Kidney (tissue), 13 donors: ENCODE measurements at regions not wholly inside any gene's neighbourhood (a gene's known extent, or its start where the extent isn't known, plus 50 kb on each side); places are given as distances from the start of the nearest gene placed in this dataset.

Source experiments
- DNase-seq, 5 donors: peaks; one replicate each; pipeline ENCODE4 v3.0.0-alpha.2; 2013 to 2020
- FAIRE-seq: peaks from 2 replicates; lab custom pipeline; 2012; peaks lifted over from hg19 to GRCh38; lab: Jason Lieb, UNC
- H3K27ac ChIP-seq, 2 donors: one replicate each; pipeline ENCODE4 v1.7.0; 2013; ENCODE audit warnings: low read depth in 2 of 2, low read length in 2 of 2, inconsistent platforms in 1 of 2
- H3K27me3 ChIP-seq: one replicate; pipeline ENCODE4 v1.7.1; 2013; ENCODE audit warnings: low read length, inconsistent platforms; ENCODE audit not compliant: control insufficient read depth, insufficient read depth
- H3K36me3 ChIP-seq, 3 donors: one replicate each; pipeline versions ENCODE4 v1.7.0 to v1.7.1; 2013; ENCODE audit warnings: low read length in 3 of 3, control low read depth in 1 of 3, inconsistent platforms in 1 of 3; ENCODE audit not compliant: insufficient read depth in 3 of 3, control insufficient read depth in 2 of 3
- H3K4me1 ChIP-seq, 3 donors: one replicate each; pipeline versions ENCODE4 v1.7.0 to v1.7.1; 2013; ENCODE audit warnings: low read length in 3 of 3, inconsistent platforms in 1 of 3, low read depth in 1 of 3; ENCODE audit not compliant: control insufficient read depth in 2 of 3, insufficient read depth in 2 of 3
- H3K4me3 ChIP-seq, 3 donors: one replicate each; pipeline versions ENCODE4 v1.7.0 to v1.8.1; 2013; ENCODE audit warnings: low read length in 3 of 3, control low read depth in 1 of 3, inconsistent platforms in 1 of 3
- H3K9ac ChIP-seq, 3 donors: one replicate each; pipeline versions ENCODE4 v1.7.0 to v1.7.1; 2013; ENCODE audit warnings: low read length in 3 of 3, control low read depth in 1 of 3, inconsistent platforms in 1 of 3
- H3K9me3 ChIP-seq, 3 donors: one replicate each; pipeline versions ENCODE4 v1.7.0 to v1.7.1; 2013; ENCODE audit warnings: low read length in 3 of 3, control low read depth in 1 of 3, inconsistent platforms in 1 of 3; ENCODE audit not compliant: control insufficient read depth in 2 of 3, insufficient read depth in 1 of 3
- CTCF ChIP-seq: IDR thresholded peaks from 3 replicates; pipeline ENCODE4 v1.5.1; 2012; ENCODE audit warnings: mild to moderate bottlenecking, moderate library complexity, borderline replicate concordance; ENCODE audit not compliant: insufficient read depth; ENCODE audit errors: extremely low read depth
- intact Hi-C: fragments of 100-400 bp; cut with DNase I; formaldehyde crosslinking; loops from one replicate; pipeline ENCODE4 v1.11.1; 2022
- donor health status: control.
- donor health status: control.
- donor health status: control.
- donor health status: control.
- donor health status: control.
- donor health status: DM: yes; HTN: yes; CAD: no.
- donor health status: Normal renal cell carcinoma (clear cell type).

DNA sequence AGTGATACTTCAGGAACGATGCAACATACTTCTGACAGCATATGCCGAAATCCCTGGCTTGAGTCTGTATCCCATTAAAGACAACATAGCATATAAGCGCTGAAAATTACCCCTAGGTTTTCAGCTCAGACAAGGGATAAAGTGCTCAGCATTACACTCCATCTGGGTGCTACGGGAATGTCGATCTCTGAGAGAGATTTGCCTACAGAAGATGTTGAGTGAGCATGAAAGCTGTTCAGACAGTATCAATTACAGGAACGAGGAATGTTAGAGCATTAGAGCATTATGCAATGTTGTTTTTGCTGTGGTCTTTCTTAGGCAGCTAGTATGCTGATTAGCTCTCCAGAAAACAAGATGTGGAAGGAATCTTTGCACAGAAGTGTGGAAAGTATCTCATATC is 484.5 kb downstream of the LIG4 start:
- Histone ChIP-seq H3K27ac (no peak overlapping the region), H3K27me3 (no peaks in the 10 kb centered on the region), H3K36me3 (no peaks in the 10 kb centered on the region), H3K9ac (no peak overlapping the region), H3K9me3 (no peaks in the 10 kb centered on the region), H3K4me1 (no peaks in the 10 kb centered on the region), H3K4me3 (no peak overlapping the region)
- TF ChIP-seq CTCF = no peak
- FAIRE-seq = no peak
- DNase-seq = no peak
- intact Hi-C loops = no loop called here

DNA sequence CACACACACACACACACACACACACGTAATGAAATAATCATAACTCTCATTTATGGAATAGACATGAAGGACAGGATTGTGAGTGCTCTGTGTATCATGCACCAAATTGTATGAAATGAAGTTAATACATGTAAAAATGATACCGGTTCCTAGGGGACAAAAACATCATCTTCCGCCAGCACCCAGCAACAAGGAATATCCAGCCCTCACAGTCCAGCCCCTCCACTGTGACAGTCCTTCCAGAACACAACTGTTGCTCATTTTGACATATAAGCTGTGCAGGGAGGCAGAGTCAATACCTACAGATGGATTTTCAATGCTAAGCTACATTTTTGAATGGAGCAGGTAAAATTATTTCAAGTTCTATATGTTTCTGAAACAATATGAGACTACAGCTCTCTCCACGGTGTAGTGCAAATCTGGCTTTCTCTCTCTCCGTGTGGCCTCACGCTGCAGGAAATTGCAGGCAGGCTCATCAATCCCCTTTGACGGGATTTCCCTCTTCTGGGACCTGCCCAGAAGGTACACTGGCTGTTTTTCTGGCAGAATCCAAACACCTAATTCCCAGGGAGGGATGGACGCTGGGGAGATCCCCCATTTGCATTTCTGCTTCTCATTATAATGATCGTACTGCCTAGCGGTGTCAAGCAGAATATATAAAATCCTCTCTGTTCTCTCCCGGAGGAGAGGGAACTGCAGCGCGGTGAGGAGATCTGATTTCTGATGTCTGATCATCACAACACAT is 494.0 kb downstream of the LIG4 start:
- no peaks in the 10 kb centered on the region for H3K9me3 ChIP-seq
- H3K27ac ChIP-seq = no peak overlapping the region
- H3K9ac ChIP-seq = no peak overlapping the region
- no peak for FAIRE-seq
- TF ChIP-seq CTCF = no peak
- no peaks in the 10 kb centered on the region for H3K27me3 ChIP-seq
- no peaks in the 10 kb centered on the region for H3K4me1 ChIP-seq
- no peaks in the 10 kb centered on the region for H3K36me3 ChIP-seq
- intact Hi-C loops = no loop called here
- no peak overlapping the region for H3K4me3 ChIP-seq
- peak in 2 of 5 donors; percentile 10 to 15 for DNase-seq

DNA sequence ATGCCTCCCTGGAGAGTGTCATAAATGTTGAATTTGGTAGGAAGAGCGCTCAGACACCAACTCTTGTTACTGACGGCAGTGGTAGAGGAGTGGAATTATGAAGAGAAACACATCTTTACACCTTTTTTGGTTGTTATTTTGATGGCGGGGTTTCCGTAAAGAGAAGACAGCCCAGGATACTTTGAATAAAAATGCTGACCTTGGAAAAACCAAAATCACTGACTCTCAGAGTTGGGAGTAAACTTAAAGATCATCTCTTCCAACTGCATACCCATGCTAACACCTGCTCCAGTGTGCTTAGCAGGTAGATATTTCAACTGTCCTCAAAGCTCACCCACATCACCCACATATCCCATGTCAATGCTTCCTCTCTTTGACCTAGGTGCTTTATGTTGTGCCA is 498.6 kb downstream of the LIG4 start:
- Histone ChIP-seq H3K4me1 (no peaks in the 10 kb centered on the region), H3K27me3 (no peaks in the 10 kb centered on the region), H3K27ac (no peak overlapping the region), H3K4me3 (no peak overlapping the region), H3K36me3 (no peaks in the 10 kb centered on the region), H3K9me3 (no peaks in the 10 kb centered on the region), H3K9ac (no peak overlapping the region)
- intact Hi-C loops = no loop called here
- FAIRE-seq (no peak), DNase-seq (no peak)
- no peak for TF ChIP-seq CTCF

DNA sequence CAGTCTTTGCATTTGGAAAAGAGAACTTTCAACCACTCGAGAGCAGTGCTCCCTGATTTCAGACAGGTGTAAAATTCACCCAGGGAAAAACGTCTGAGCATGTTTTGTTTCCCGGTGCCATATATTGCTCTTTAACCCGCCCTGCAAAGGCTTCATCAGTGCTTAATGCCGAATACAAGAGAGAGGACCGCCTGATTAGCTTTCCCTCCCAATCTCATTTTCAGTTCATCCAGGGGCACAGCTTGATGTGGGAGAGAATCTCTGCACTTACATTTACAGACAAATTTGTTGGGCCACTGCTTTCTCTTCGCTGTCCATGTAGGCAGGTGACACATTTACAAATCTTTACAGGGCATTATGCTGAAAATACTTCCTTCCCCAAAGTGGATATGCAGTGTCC is 499.1 kb downstream of the LIG4 start:
- no peaks in the 10 kb centered on the region for H3K36me3 ChIP-seq
- no peak overlapping the region for H3K9ac ChIP-seq
- no peaks in the 10 kb centered on the region for H3K27me3 ChIP-seq
- no peak for FAIRE-seq
- TF ChIP-seq CTCF = no peak
- no peaks in the 10 kb centered on the region for H3K4me1 ChIP-seq
- no peak for DNase-seq
- no peaks in the 10 kb centered on the region for H3K9me3 ChIP-seq
- intact Hi-C loops = no loop called here
- no peak overlapping the region for H3K4me3 ChIP-seq
- H3K27ac ChIP-seq = no peak overlapping the region
